GM18909 (cell line): ENCODE measurements at regions not wholly inside any gene's neighbourhood (a gene's known extent, or its start where the extent isn't known, plus 50 kb on each side); places are given as distances from the start of the nearest gene placed in this dataset.
"Not testable (repeated sequence)": the region's sequence is repeated elsewhere in the genome, so short reads cannot be mapped to it uniquely, and the experiment has no call there.

ENCODE experiments used
- ATAC-seq: cut with Tn5 transposase; IDR thresholded peaks from one replicate; pipeline ENCODE4 v1.9.1; 2021; ENCODE audit warnings: mild to moderate bottlenecking; ENCODE audit not compliant: unreplicated experiment, poor library complexity

DNA sequence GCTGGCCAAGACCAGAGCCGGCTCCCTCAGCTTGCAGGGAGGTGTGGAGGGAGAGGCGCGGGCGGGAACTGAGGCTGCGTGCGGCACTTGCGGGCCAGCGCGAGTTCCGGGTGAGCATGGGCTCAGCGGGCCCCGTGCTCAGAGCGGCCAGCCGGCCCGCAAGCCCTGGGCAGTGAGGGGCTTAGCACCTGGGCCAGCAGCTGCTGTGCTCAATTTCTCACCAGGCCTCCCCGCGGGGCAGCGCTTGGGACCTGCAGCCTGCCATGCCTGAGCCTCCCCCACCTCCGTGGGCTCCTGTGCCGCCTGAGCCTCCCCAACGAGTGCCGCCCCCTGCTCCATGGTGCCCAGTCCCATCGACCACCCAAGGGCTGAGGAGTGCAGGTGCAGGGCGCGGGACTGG is 369.2 kb upstream of the NRG3 start:
- ATAC-seq = not testable (repeated sequence)

DNA sequence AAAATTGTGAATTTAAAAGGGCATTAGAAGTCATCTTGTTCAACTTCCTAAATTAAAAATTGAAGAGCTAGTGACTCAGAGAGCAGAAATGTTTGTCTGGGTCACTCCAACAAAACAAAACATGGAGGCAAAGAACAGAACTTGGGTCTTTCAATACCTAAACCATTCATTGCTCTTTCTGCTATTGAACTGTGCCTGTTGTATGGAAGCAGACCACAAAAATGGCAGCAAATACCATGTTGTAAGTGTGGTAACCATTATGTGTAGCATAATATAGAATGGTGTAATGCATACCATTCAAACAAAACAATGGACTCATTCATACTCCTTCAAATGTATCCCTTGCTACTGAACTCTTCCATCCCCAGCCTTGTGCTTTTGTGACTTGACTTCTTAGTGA is 360.2 kb upstream of the NRG3 start:
- no peak for ATAC-seq

DNA sequence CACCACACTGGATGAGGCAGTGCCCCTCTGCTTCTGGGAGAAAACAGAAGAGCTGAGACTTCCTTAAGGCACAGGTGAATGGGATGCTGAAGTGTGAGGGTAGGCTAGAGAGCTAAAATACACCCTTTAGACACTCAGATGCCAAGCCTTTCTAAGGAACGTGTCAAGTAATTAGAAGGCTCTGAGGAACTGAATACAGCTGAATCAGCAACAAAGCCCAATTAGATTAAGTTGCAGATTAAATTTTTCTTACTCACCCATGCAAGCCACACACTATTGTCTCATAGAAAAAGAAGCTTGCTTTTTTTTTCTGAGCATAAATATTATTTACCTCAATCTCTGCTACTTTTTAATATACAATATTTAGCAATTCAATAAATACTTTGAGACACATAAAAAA is 354.3 kb upstream of the NRG3 start:
- no peak for ATAC-seq

DNA sequence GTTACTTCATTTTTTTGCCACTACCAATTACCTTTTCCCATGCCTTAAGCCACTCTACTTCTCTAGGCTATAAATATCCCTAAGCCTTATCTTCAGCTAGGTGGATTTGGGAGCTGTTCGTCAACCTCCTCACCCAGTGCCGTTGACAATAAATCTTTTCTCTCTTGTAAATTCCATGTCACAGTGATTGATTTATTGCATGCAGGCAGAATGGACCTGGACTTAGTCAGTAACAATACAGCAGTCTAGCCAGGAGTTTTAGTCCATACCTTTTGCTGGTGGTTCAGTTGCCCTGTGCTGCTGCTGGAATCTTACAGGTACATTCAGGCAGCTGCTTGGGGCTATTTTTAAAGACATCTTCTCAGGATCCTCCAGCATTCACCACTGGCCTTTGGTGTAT is 350.5 kb upstream of the NRG3 start:
- ATAC-seq = no peak

DNA sequence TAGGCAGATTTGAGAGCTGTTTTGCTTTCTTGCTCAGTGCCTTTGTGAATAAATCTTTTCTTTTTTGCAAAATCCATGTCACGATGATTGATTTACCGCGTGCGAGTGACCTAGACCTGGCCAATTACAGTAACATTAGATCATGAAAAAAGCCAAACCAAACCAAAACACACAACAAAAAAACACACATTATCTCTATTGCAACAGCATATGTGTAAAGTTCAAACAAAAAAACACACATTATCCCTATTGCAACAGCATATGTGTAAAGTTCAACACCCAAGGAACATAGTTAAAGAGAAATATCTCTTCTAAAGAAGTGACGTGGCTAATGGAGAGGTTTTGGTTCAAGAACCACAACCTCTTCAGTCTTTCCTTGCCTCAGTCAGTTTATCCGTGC is 342.6 kb upstream of the NRG3 start:
- no peak for ATAC-seq

DNA sequence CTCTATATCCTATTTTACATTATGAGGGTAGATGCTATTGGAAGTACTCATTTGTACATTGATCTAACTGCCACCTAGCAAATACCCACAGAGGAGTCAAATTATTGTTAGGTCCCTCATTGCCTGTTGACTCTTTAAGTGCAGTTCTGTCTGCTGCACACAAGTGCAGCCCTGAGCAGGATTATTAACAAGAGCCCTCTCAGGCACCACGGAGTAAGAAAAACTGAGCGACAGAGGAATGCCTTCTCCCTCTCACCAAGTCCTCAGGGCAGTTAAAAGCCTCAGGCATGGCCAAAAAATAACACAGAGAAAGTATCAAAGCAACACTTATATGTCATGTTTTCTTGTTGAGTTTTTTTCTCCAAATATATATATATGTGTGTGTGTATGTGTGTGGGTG is 340.0 kb upstream of the NRG3 start:
- no peak for ATAC-seq

DNA sequence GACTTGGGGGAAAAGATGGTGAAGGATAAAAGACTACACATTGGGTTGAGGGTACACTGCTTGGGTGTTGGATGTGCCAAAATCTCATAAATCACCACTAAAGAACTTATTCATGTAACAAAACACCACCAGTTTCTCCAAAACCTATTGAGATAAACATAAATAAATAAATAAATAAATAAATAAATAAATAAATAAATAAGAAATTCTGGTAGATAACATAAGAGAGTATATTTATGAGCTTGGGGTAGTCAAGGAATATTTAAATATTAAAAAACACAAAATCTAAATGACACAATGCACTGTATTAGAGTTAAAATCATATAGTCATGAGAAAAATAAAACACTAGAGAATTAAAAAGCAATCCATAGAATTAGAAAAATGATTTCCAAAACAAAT is 333.5 kb upstream of the NRG3 start:
- no peak for ATAC-seq

DNA sequence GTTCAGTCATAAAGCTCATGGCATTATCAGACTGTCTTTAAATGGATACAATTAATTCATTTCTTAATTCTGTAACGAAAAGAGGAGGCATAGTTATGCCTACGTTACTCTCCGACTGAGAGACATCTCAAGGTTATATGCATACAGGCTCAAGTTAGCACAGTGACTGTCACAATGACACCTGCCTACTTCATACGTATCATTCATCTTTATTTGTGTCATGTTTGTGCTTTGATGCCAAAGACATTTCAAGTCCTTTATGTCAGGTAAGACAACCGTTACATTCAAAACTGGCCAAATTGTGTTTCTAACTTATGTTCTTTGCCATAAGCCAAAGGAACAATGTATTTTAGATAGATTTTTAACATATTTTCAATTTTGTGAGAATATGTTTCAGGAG is 328.8 kb upstream of the NRG3 start:
- ATAC-seq = no peak

DNA sequence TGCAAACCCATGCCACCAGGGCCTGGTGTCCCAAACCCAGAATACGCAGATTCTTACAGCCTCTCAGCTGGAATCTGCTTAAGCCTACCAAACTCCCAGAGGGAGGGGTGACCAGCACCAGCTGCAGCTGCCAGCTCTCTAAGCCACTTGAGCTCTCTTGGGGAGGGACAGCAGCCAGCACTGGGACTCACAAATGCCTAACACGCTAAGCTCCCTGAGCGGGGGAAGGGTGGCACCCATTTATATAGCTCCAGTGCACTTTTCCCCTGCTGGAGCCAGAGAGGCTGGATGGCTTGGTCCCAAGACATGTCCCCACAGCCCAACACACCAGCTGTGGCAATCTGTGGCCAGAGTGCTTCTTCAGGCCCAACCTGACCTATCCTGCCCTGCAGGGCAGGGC is 326.8 kb upstream of the NRG3 start:
- ATAC-seq = no peak

DNA sequence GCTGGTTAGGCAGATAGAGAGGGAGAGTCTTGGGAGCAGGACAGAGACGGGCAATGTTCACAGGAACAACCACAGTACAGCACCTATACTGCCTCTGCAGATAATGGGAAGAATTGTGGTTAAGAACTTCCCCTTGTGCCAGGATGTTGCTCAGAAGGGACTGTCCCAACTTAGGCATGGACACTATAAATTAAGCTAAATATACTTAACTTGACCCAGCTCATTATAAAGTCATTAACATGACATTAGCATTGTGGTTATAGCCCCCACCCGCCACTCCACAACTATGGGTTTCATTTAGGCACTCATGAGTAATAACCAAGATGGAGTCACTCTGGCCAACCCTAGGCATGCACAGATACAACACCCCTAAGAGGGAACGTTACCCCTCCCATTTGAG is 310.9 kb upstream of the NRG3 start:
- ATAC-seq = no peak

DNA sequence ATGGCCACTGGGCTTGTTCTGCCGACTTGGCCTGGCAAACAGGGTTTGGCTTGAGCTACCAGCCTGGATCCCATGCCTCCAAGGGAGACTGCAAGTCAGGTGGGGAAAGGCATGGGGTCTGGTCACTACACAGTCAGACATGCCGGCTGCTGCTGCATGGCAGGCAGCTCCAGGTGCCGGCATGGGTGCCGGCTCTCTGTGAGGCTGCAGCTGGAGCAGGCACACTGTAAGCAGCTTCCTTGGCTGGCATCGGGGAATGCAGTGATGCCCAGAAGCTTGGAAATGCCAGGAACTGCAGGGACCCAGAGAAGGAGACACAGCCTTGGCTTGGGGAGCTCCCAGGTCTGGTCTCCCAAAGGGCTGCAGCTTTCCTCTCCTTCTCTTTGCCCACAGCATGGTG is 305.5 kb upstream of the NRG3 start:
- no peak for ATAC-seq

DNA sequence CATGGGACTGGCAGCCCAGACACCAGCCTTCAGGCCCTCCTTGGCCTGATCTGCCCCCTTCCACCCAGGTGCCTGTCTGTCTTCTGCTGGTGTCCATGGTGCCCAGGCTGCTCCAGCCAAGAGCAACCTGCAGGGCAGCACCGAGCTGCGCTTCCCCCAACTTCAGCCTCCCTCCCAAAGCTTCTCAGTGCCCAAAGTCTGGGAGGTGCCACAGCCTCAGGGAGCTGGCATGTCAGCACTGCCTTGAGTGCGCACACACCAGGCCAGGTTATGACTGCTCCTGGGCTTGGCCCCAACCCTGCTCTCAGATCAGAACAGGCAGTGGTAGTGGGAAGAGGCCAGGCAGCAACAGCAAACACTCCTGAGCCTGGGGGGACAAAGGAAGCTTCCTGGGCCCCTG is 304.6 kb upstream of the NRG3 start:
- no peak for ATAC-seq

DNA sequence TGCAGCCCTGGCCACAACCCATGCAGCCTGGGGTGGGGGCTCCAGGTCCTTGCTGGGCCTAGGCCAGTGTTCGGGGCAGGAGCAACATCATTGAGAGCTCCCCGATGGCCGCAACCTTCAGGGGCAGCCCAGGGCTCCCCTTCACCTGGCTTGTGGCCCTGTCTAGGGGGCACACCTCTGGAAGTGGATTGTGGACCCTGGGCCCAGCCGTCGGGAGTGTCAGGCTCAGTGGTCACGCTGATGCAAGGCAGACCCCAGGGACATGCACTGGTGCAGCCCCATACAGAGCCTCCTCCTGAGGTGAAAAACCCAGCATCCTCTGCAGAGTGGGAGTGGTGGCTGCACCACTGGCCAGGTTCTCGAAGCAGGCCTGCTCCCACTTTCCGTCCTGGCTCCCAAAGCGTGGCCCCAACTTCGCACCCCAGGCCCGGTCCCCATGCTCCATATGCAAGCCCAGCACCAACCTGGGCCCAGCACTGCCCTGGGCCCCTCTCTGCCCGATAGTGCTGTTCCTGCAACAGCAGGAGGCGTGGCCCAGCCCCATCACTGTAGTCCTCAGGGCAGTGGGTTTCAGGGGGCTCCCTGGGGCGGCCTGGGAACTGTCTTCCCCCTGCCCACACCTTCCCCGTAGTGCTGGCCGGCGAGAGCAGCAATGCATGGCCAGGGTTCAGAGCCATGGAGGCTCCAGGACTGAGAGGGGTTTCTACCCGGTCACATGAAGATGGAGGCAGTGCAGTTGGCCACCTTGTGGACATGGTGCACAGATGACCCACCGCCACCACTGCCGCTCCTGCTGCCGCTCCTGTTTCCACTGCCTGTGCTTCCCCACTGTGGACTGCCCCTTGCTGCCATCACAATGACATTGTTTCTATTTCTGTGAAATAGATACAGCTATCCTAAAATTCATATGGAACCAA is 303.9 kb upstream of the NRG3 start:
- no peak for ATAC-seq

DNA sequence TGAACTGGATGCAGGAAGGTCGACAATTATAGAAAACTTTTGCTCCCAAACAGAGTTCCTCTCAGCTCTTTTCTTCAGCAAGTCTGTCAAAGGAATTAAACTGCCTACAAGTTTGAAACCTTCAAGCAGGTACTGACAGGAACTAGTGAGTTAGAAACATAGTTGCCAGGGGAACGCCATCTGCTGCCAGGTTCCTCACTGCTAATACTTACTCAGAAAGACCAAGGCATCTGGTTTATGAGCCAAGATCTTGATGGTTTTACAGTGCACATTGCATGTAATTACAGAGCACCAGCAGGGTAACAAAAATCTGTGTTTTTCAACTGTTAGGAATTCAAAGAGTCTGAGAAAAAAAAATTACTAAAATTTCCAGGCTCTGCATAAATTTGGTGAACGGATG is 300.0 kb upstream of the NRG3 start:
- ATAC-seq = no peak

DNA sequence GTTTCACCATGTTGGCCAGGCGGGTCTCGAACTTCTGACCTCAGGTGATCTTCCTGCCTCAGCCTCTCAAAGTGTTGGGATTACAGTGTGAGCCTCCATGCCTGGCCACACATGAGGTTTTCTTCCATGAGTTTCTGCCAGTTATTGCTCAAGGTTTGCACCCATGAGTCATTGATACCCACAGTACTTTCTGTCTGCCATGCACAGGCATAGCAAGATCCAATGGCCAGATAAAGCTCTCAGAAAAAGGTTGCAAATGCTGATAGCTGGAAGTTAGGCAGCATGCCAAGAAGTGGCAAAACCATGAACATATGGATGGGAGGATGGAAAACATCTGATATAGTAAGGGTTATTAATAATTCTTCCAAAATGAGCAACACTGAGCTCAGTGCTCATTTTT is 298.7 kb upstream of the NRG3 start:
- ATAC-seq = no peak

DNA sequence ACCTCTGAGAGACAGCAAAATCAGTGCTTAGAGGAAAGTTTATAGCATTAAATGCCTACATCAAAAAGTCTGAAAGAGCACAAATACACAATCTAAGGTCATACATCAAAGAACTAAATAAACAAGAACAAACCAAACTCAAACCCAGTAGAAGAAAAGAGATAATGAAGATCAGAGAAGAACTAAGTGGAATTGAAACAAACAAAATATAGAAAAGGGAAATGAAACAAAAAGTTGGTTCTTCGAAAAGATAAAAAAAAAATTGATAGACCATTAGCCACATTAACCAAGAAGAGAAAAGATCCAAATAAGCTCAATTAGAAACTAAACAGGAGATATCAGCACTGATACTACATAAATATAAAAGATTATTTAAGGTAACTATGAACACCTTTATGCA is 280.0 kb upstream of the NRG3 start:
- ATAC-seq = no peak

DNA sequence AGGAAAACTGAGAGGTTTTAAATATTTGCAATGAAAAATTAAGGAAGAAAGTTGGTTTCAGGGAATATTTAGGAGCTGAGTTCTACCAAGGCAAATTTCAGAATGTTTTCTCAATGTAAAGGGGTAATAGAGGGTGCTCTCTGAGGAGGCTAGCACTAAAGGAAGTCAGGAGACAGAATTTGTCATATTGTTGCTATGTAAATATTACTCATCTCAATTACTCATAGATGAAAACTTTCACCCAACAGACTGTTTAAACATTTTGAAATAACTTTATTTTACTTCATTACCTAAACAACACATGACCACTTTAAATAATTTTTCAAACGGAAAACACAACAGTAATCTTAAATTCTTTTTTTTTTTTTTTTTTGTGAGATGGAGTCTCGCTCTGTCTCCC is 274.8 kb upstream of the NRG3 start:
- no peak for ATAC-seq

DNA sequence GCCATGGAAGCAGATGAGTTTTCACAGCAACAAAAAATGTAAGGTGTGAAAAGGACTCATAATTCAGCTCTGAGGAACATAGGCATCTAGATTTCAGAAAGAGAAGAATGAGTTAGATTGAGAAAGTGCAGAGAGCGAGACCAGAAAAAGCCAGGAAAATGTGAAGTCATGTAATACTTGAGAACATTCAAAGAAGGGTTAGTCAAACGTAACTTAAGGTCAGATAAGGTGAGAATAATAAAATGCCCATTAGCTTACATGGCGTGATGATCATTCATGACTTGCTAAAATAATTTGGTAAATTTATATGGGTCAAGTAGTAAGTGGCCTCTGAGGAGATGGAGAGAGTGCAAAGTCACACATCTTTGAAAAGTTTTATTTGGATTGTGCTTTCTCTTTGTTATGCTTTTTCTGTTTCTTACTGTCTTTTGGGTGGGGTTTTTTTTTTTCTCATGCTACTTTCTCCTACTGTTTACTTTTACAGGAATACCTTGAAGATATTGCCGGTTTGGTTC is 271.8 kb upstream of the NRG3 start:
- no peak for ATAC-seq

DNA sequence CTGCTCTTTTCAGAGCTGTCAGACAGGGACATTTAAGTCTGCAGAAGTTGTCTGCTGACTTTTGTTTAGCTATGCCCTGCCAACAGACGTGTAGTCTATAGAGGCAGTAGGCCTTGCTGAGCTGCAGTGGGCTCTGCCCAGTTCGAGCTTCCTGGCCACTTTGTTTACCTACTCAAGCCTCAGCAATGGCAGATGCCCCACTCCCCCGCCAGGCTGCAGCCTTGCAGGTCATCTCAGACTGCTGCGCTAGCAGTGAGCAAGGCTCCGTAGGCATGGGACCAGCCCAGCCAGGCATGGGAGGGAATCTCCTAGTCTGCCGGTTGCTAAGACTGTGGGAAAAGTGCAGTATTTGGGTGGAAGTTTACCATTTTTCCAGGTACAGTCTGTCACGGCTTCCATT is 230.5 kb upstream of the NRG3 start:
- not testable (repeated sequence) for ATAC-seq

DNA sequence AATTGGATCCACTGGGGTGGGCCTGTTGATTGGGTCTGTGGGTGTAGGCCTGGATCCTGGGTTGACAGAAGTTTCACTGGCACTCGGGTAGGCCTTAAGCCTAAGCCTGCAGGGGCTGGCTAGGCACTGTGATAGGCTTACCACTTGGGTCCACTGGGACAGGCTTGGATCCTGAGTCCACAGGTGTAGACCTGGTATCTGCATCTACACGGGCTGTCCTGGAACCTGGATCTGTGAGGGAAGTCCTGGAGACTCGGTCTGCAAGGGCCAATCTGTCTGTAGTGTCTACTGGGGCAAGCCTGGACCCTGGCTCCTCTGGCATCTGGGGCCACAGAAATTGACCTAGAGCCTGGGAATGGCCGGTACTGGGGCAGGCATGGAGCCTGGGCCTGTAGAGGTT is 219.0 kb upstream of the NRG3 start:
- no peak for ATAC-seq

DNA sequence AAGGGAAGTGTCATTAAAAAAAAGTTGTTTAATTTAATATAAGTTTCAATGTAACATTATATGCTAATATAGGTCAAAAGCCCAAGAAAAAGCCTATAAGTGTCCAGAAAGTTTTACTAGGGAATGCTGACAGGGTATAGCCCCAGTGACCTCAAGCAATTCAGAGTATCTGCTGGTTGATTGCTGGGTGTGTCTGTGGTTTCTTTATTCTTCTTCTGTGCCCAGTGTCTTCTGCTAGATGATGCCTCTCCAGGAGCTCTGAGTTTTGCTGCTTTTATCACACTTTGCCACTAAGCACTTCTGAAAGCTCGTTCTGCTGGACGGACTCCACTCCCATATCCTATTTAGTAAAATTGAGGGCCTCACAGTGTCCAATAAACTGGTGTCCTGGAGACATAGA is 212.2 kb upstream of the NRG3 start:
- no peak for ATAC-seq

DNA sequence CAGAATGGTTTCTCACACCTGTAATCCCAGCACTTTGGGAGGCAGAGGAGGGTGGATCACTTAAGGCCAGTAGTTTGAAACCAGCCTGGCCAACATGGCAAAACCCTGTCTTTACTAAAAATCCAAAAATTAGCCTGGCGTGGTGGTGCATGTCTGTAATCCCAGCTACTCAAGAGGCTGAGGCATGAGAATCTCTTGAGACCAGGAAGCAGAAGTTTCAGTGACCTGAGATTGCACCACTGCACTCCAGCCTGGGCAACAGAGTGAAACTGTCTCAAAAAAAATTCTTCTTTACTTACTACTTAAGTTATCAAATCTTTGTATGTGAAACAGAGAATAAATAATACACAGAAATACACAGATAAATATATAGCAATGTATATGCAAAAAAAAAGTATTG is 210.2 kb upstream of the NRG3 start:
- not testable (repeated sequence) for ATAC-seq
